AG04450 (cell line): ENCODE measurements at regions not wholly inside any gene's neighbourhood (a gene's known extent, or its start where the extent isn't known, plus 50 kb on each side); places are given as distances from the start of the nearest gene placed in this dataset.

Source experiments
- CTCF ChIA-PET: fragments of 300-600, 350-600 bp; formaldehyde crosslinking; extraction: SDS; loops from one replicate; lab custom pipeline; 2022; ENCODE audit warnings: antibody characterized with exemption, inconsistent platforms; lab: Charles Lee
- POLR2A ChIA-PET: fragments of 350-600 bp; formaldehyde crosslinking; extraction: SDS; loops from one replicate; lab custom pipeline; 2021; ENCODE audit warnings: antibody characterized with exemption, inconsistent platforms; lab: Yijun Ruan, JAX
- DNase-seq: peaks from one replicate; pipeline ENCODE4 v3.0.0-alpha.2; 2011; ENCODE audit warnings: low read depth, low spot score
- H3K27ac ChIP-seq: one replicate; pipeline ENCODE4 v1.5.1; 2012; ENCODE audit warnings: low read depth, low read length, control low read depth
- H3K27me3 ChIP-seq: one replicate; pipeline ENCODE4 v1.6.0; 2012; ENCODE audit warnings: low read length; ENCODE audit not compliant: control insufficient read depth, insufficient read depth
- H3K4me3 ChIP-seq: 2 replicates; pipeline ENCODE4 v1.5.1; 2011; ENCODE audit warnings: mild to moderate bottlenecking, low read depth, low read length, control low read depth
- H3K9me3 ChIP-seq: 2 replicates; pipeline ENCODE4 v1.5.1; 2012; ENCODE audit warnings: low read length; ENCODE audit not compliant: control insufficient read depth, insufficient read depth
- CTCF ChIP-seq: IDR thresholded peaks from 2 replicates; pipeline ENCODE4 v1.5.1; 2011; ENCODE audit warnings: low read depth, low read length, control low read depth, inconsistent platforms

GRCh38 chr2:6043238-6043637, 351.1 kb downstream of the SOX11 start:
- ChIA-PET POLR2A (no interaction called here), CTCF (no interaction called here)

GRCh38 chr2:6052649-6053048, 360.5 kb downstream of the SOX11 start:
- POLR2A ChIA-PET = no interaction called here
- H3K27me3 ChIP-seq = no peaks in the 10 kb centered on the region
- H3K9me3 ChIP-seq = no peaks in the 10 kb centered on the region
- no peak overlapping the region for H3K27ac ChIP-seq
- TF ChIP-seq CTCF = no peak
- no peak for DNase-seq
- H3K4me3 ChIP-seq = no peak overlapping the region
- CTCF ChIA-PET = no interaction called here

More at GRCh38 chr2:6043238-6043637, 351.1 kb downstream of the SOX11 start:
- Histone ChIP-seq H3K9me3 (peaks cover 4% of the 10 kb centered on the region), H3K4me3 (no peak overlapping the region), H3K27me3 (no peaks in the 10 kb centered on the region), H3K27ac (no peak overlapping the region)
- TF ChIP-seq CTCF = no peak
- DNase-seq = no peak

- CTCF ChIA-PET = no interaction called here
- POLR2A ChIA-PET = no interaction called here
- H3K27ac ChIP-seq = no peak overlapping the region
- DNase-seq = no peak
- no peaks in the 10 kb centered on the region for H3K27me3 ChIP-seq
- no peaks in the 10 kb centered on the region for H3K9me3 ChIP-seq
- no peak overlapping the region for H3K4me3 ChIP-seq
- no peak for TF ChIP-seq CTCF
Observed at GRCh38 chr2:6053743-6054142, 361.6 kb downstream of the SOX11 start.

GRCh38 chr2:6054161-6054671, 362.0 kb downstream of the SOX11 start:
- no peak overlapping the region for H3K27ac ChIP-seq
- no peak for TF ChIP-seq CTCF
- ChIA-PET CTCF (no interaction called here), POLR2A (no interaction called here)
- H3K4me3 ChIP-seq = no peak overlapping the region
- no peaks in the 10 kb centered on the region for H3K9me3 ChIP-seq
- no peak for DNase-seq
- H3K27me3 ChIP-seq = no peaks in the 10 kb centered on the region

GRCh38 chr2:6060992-6061663, 368.9 kb downstream of the SOX11 start:
- no peak for DNase-seq
- no peak overlapping the region for H3K27ac ChIP-seq
- H3K27me3 ChIP-seq = no peaks in the 10 kb centered on the region
- no peaks in the 10 kb centered on the region for H3K9me3 ChIP-seq
- no peak for TF ChIP-seq CTCF
- no peak overlapping the region for H3K4me3 ChIP-seq
- POLR2A ChIA-PET = no interaction called here
- CTCF ChIA-PET = no interaction called here
